Fibroblast of villous mesenchyme (primary cell): ENCODE measurements at regions not wholly inside any gene's neighbourhood (a gene's known extent, or its start where the extent isn't known, plus 50 kb on each side); places are given as distances from the start of the nearest gene placed in this dataset.
"Not testable (repeated sequence)": the region's sequence is repeated elsewhere in the genome, so short reads cannot be mapped to it uniquely, and the experiment has no call there.

Source experiments
- DNase-seq: peaks from one replicate; pipeline ENCODE4 v3.0.0-alpha.2; 2010; ENCODE audit warnings: low read depth
- H3K4me3 ChIP-seq: 2 replicates; pipeline ENCODE4 v1.5.1; 2011; ENCODE audit warnings: low read depth, mild to moderate bottlenecking, low read length
- TF ChIP-seq, protein P1 (sequence below): IDR thresholded peaks from 2 replicates; pipeline ENCODE4 v1.5.1; 2012; ENCODE audit warnings: low read depth, mild to moderate bottlenecking, low read length; ENCODE audit not compliant: insufficient read depth

DNA sequence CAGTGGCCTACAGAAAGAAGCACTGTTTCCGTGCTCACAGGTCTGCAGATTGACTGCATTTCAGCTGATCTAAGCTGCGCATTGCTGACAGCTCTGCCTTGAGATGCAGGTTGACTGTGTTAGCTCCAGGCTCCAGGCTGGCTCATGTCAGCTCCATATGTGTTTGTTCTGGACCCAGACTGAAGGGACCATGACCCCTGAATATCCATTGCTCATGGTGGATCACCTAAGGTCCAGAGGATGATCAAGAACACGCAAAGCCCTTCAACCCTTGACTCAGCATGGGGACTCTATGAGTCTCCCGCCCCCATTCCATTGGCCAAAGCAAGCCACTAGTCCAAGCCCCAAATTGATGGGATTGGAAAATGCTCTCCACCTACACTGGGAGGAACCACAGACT lies 239.3 kb upstream of the C16orf82 start:
- TF ChIP-seq, protein P1, sequence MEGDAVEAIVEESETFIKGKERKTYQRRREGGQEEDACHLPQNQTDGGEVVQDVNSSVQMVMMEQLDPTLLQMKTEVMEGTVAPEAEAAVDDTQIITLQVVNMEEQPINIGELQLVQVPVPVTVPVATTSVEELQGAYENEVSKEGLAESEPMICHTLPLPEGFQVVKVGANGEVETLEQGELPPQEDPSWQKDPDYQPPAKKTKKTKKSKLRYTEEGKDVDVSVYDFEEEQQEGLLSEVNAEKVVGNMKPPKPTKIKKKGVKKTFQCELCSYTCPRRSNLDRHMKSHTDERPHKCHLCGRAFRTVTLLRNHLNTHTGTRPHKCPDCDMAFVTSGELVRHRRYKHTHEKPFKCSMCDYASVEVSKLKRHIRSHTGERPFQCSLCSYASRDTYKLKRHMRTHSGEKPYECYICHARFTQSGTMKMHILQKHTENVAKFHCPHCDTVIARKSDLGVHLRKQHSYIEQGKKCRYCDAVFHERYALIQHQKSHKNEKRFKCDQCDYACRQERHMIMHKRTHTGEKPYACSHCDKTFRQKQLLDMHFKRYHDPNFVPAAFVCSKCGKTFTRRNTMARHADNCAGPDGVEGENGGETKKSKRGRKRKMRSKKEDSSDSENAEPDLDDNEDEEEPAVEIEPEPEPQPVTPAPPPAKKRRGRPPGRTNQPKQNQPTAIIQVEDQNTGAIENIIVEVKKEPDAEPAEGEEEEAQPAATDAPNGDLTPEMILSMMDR: no peak
- no peak for DNase-seq

DNA sequence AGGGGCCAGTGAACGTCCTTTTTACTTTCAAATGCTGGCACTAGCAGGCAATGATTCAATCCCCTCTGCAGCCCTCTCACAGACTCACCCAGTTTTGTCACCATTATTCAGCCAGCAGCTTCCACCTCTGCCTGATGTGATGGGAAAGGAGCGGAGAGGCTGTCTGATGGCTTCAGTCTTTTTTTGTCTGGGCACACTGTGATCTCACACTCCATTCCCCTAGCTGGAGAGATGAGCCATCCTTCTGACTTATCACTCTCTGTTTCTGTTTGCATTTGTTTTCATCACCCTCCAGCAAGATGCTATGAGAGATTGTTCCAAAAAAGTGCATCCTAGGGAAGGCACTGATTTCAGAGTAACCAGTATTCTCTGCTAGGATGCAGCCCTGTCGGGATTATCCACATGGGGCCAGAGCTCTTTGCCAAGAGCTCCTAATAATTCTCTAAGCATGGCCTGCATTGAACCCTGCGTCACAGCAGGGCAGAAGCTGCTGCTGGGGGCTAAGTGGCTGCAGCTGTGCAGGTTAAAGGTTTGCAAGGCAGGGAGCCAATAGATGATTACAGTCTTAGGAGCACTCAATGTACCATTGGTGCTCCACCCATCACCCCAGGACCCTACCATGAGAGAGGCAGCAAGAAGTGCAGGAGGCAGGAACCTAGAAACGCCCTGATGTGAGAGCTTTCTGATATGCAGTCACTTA lies 236.1 kb upstream of the C16orf82 start:
- TF ChIP-seq, protein P1: no peak
- H3K4me3 ChIP-seq: no peak overlapping the region
- DNase-seq: no peak

More for the DNA sequence above, 239.3 kb upstream of the C16orf82 start:
- H3K4me3 ChIP-seq: no peak overlapping the region

DNA sequence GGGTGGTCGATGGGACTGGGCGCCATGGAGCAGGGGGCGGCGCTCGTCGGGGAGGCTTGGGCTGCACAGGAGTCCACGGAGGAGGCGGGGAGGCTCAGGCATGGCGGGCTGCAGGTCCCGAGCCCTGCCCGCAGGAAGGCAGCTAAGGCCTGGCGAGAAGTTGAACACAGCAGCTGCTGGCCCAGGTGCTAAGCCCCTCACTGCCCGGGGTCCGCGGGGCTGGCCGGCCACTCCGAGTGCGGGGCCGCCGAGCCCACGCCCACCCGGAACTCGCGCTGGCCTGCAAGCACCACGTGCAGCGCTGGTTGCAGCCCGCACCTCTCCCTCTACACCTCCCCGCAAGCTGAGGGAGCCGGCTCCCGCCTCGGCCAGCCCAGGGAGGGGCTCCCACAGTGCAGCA lies 230.6 kb upstream of the C16orf82 start:
- H3K4me3 ChIP-seq, DNase-seq: not testable (repeated sequence)

GRCh38 chr16:26838931-26839330 lies 227.8 kb upstream of the C16orf82 start:
- TF ChIP-seq, protein P1: no peak
- no peak overlapping the region for H3K4me3 ChIP-seq
- DNase-seq: no peak

DNA sequence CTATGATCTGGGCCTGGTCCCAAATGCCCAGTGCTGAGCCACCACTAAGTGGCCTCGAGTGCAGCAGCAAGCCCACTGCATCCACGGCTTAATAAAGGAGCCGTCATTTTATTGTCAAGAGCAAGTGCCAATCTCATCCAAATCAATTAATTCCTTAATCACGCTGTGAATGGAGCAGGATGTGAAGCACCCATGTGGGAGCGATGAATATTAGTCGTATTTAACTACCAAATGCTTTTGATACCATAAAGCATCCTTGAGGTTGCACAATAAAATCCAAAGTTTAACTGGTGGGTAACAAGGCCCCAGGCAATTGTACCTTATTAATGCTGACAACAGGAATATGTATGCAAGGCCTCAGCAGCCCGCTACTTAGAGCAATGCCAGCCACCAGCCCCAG lies 226.0 kb upstream of the C16orf82 start:
- TF ChIP-seq, protein P1: no peak
- H3K4me3 ChIP-seq: no peak overlapping the region

GRCh38 chr16:26856271-26856670 lies 210.5 kb upstream of the C16orf82 start:
- no peak for DNase-seq
- TF ChIP-seq, protein P1: no peak
- no peak overlapping the region for H3K4me3 ChIP-seq

More for the DNA sequence above, 226.0 kb upstream of the C16orf82 start:
- no peak for DNase-seq

DNA sequence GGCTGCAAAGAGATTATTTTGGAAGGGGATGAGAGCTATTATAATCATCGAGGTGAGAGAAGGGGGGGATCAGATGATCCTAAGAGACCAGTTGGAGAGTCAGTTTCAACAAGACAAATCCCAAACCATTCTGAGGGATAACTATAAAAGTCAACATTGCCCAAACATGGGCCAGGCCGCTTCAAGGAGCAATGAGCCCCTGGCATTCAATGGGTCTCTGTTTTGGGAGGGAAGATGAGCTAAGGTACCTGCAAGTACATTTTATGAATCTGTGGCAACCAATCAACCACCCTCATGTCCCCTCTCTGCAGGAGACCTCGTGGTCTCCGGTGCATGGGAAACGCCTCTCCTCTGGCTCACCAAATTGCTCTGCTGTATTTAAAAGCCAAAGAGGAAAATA lies 209.9 kb upstream of the C16orf82 start:
- DNase-seq: no peak
- TF ChIP-seq, protein P1: no peak
- H3K4me3 ChIP-seq: no peak overlapping the region
